H1 (cell line): ENCODE measurements at regions not wholly inside any gene's neighbourhood (a gene's known extent, or its start where the extent isn't known, plus 50 kb on each side); places are given as distances from the start of the nearest gene placed in this dataset.

ENCODE experiments used
- CTCF ChIA-PET: fragments of 300-600 bp; sonication (Branson Sonifier 250); formaldehyde crosslinking; loops from one replicate; lab custom pipeline; 2021; ENCODE audit not compliant: partially characterized antibody; lab: Charles Lee
- POLR2A ChIA-PET: fragments of 300-600 bp; sonication (Branson Sonifier 250); formaldehyde crosslinking; loops from one replicate; lab custom pipeline; 2021; ENCODE audit warnings: inconsistent platforms; ENCODE audit not compliant: partially characterized antibody; lab: Charles Lee
- DNase-seq, 2 experiments: peaks; one replicate each; pipeline versions ENCODE4 v3.0.0 to v3.0.0-alpha.2; 2010 to 2022; ENCODE audit warnings: low spot score in 2 of 2, low read depth in 1 of 2, mixed read lengths in 1 of 2
- FAIRE-seq: peaks from 2 replicates; lab custom pipeline; 2011; peaks lifted over from hg19 to GRCh38; lab: Jason Lieb, UNC
- H2AFZ ChIP-seq: 2 replicates; pipeline ENCODE4 v1.8.1; 2012; ENCODE audit warnings: low read length, inconsistent platforms
- H2AK5ac ChIP-seq: 2 replicates; pipeline ENCODE4 v1.6.1; 2013; ENCODE audit warnings: low read depth, low read length
- H2BK120ac ChIP-seq: replicated peaks from 2 replicates; pipeline ENCODE3; 2013; ENCODE audit warnings: low read depth, low read length, inconsistent platforms
- H2BK12ac ChIP-seq: 2 replicates; pipeline ENCODE4 v1.6.1; 2013; ENCODE audit warnings: low read depth, low read length
- H2BK15ac ChIP-seq: 2 replicates; pipeline ENCODE4 v1.6.1; 2013; ENCODE audit warnings: low read length
- H2BK20ac ChIP-seq: 2 replicates; pipeline ENCODE4 v1.6.1; 2013; ENCODE audit warnings: low read length
- H2BK5ac ChIP-seq: 2 replicates; pipeline ENCODE4 v1.6.1; 2013; ENCODE audit warnings: low read depth, low read length
- H3K14ac ChIP-seq: 2 replicates; pipeline ENCODE4 v1.6.1; 2013; ENCODE audit warnings: inconsistent platforms; ENCODE audit not compliant: insufficient read length
- H3K18ac ChIP-seq: 2 replicates; pipeline ENCODE4 v1.6.1; 2013; ENCODE audit warnings: low read length; ENCODE audit errors: extremely low read depth
- H3K23ac ChIP-seq: 2 replicates; pipeline ENCODE4 v1.6.1; 2013; ENCODE audit warnings: inconsistent platforms; ENCODE audit not compliant: insufficient read length
- H3K23me2 ChIP-seq: 2 replicates; pipeline ENCODE4 v1.6.1; 2013; ENCODE audit warnings: low read depth, low read length
- H3K27ac ChIP-seq: 2 replicates; pipeline ENCODE4 v1.6.1; 2011; ENCODE audit warnings: low read depth, low read length, inconsistent platforms
- H3K27me3 ChIP-seq, 4 experiments: replicated peaks in 1 of 4; 1 replicate in 1 of 4; 2 replicates in 3 of 4; pipeline versions ENCODE4 v1.6.1 to v1.8.1; 2011 to 2013; ENCODE audit warnings: low read length in 3 of 4, mild to moderate bottlenecking in 3 of 4, inconsistent platforms in 2 of 4, mixed read lengths in 2 of 4, moderate library complexity in 1 of 4; ENCODE audit not compliant: control insufficient read depth in 3 of 4, insufficient read depth in 3 of 4; ENCODE audit errors: extremely low read depth in 1 of 4
- H3K36me3 ChIP-seq, 4 experiments: 2 replicates each; pipeline versions ENCODE4 v1.6.1 to v1.8.1; 2011 to 2013; ENCODE audit warnings: mild to moderate bottlenecking in 4 of 4, low read length in 3 of 4, moderate library complexity in 2 of 4, control low read depth in 1 of 4, inconsistent platforms in 1 of 4; ENCODE audit not compliant: insufficient read depth in 4 of 4, control insufficient read depth in 2 of 4
- H3K4ac ChIP-seq: replicated peaks from 2 replicates; pipeline ENCODE3; 2013; ENCODE audit warnings: low read length, low read depth, mixed read lengths, inconsistent platforms; ENCODE audit not compliant: insufficient read length
- H3K4me1 ChIP-seq, 4 experiments: replicated peaks in 1 of 4; 1 replicate in 1 of 4; 2 replicates in 3 of 4; pipeline versions ENCODE4 v1.6.1 to v1.8.1; 2011 to 2013; ENCODE audit warnings: low read length in 3 of 4, inconsistent platforms in 2 of 4, mixed read lengths in 1 of 4; ENCODE audit not compliant: insufficient read depth in 4 of 4, control insufficient read depth in 3 of 4
- H3K4me2 ChIP-seq, 2 experiments: 2 replicates each; pipeline versions ENCODE4 v1.6.1 to v1.8.1; 2011 to 2013; ENCODE audit warnings: low read depth in 2 of 2, low read length in 2 of 2, control low read depth in 1 of 2, inconsistent platforms in 1 of 2, mild to moderate bottlenecking in 1 of 2; ENCODE audit not compliant: insufficient read depth in 1 of 2
- H3K4me3 ChIP-seq, 4 experiments: fragments of 200-600, 300-600 bp in 1 of 4; sonication (generic), shearing (Covaris generic), sonication (Bioruptor Twin) in 1 of 4; 2 replicates each; pipeline versions ENCODE4 v1.5.1 to v1.8.1; 2011 to 2016; ENCODE audit warnings: low read length in 4 of 4, low read depth in 3 of 4, control low read depth in 2 of 4, inconsistent platforms in 2 of 4, mild to moderate bottlenecking in 2 of 4, mixed read lengths in 1 of 4, moderate library complexity in 1 of 4; ENCODE audit not compliant: insufficient read depth in 2 of 4; ENCODE audit errors: extremely low read depth in 1 of 4
- H3K56ac ChIP-seq: replicated peaks from 2 replicates; pipeline ENCODE3; 2013; ENCODE audit warnings: low read depth, mild to moderate bottlenecking, mixed read lengths, low read length, inconsistent platforms; ENCODE audit not compliant: insufficient read length
- H3K79me1 ChIP-seq: 2 replicates; pipeline ENCODE4 v1.6.1; 2013; ENCODE audit warnings: low read depth, low read length, control low read depth
- H3K79me2 ChIP-seq, 2 experiments: 2 replicates each; pipeline versions ENCODE4 v1.6.1 to v1.8.1; 2012 to 2013; ENCODE audit warnings: low read length in 2 of 2, mild to moderate bottlenecking in 2 of 2, inconsistent platforms in 1 of 2; ENCODE audit not compliant: insufficient read depth in 2 of 2, control insufficient read depth in 1 of 2
- H3K9ac ChIP-seq, 4 experiments: replicated peaks in 1 of 4; 1 replicate in 1 of 4; 2 replicates in 3 of 4; pipeline versions ENCODE4 v1.6.1 to v1.8.1; 2011 to 2013; ENCODE audit warnings: low read depth in 3 of 4, low read length in 3 of 4, control low read depth in 2 of 4, mild to moderate bottlenecking in 2 of 4, moderate library complexity in 2 of 4, inconsistent platforms in 1 of 4; ENCODE audit errors: extremely low read depth in 1 of 4
- H3K9me3 ChIP-seq, 2 experiments: 2 replicates each; pipeline versions ENCODE4 v1.6.1 to v1.8.1; 2012 to 2013; ENCODE audit warnings: mild to moderate bottlenecking in 2 of 2, moderate library complexity in 2 of 2, control low read depth in 1 of 2, inconsistent platforms in 1 of 2, low read depth in 1 of 2, low read length in 1 of 2, mixed read lengths in 1 of 2; ENCODE audit not compliant: insufficient read depth in 2 of 2
- H4K20me1 ChIP-seq, 2 experiments: replicated peaks in 1 of 2; 2 replicates each; pipeline versions ENCODE3 to v1.8.1; 2011 to 2013; ENCODE audit warnings: inconsistent platforms in 2 of 2, low read length in 2 of 2, mild to moderate bottlenecking in 1 of 2; ENCODE audit not compliant: insufficient read depth in 2 of 2, control insufficient read depth in 1 of 2
- H4K5ac ChIP-seq: 2 replicates; pipeline ENCODE4 v1.6.1; 2013; ENCODE audit warnings: low read length, low read depth, mixed read lengths, inconsistent platforms; ENCODE audit not compliant: insufficient read length
- H4K8ac ChIP-seq: 2 replicates; pipeline ENCODE4 v1.8.0; 2013; ENCODE audit warnings: mild to moderate bottlenecking, moderate library complexity, low read length, inconsistent platforms; ENCODE audit not compliant: insufficient read depth; ENCODE audit errors: extremely low read depth
- H4K91ac ChIP-seq: replicated peaks from 2 replicates; pipeline ENCODE3; 2013; ENCODE audit warnings: low read length, mixed read lengths, inconsistent platforms; ENCODE audit not compliant: insufficient read length
- MAFK ChIP-seq: IDR thresholded peaks from 2 replicates; pipeline ENCODE4 v1.6.1; 2012; ENCODE audit warnings: low read depth, mild to moderate bottlenecking, improper control_type of control experiment, low read length
- RBBP5 ChIP-seq: IDR thresholded peaks from 2 replicates; pipeline ENCODE4 v1.7.1; 2012; ENCODE audit warnings: low read depth, mild to moderate bottlenecking, inconsistent platforms, low read length, moderate library complexity, borderline replicate concordance
- RFX5 ChIP-seq: IDR thresholded peaks from 2 replicates; pipeline ENCODE4 v1.6.1; 2011; ENCODE audit warnings: low read depth, low read length, improper control_type of control experiment, borderline replicate concordance
- WGBS, 2 experiments: shearing (Covaris generic) in 1 of 2; methylation state at CpG; one replicate each; pipeline versions ENCODE4 v1.1.6 to v1.1.7; 2013 to 2015; ENCODE audit warnings: low lambda C conversion rate in 2 of 2, mixed read lengths in 2 of 2, inconsistent platforms in 1 of 2, low coverage in 1 of 2, missing lambda C conversion rate in 1 of 2; ENCODE audit not compliant: insufficient replicate concordance in 2 of 2, insufficient coverage in 1 of 2, insufficient read length in 1 of 2; ENCODE audit errors: extremely low coverage in 1 of 2, missing lambda C conversion rate in 1 of 2; 5-methylcytosine and 5-hydroxymethylcytosine counted together

- no peak overlapping the region for H3K4ac ChIP-seq
- no peak overlapping the region for H2BK12ac ChIP-seq
- no peaks in the 10 kb centered on the region for H4K20me1 ChIP-seq
- H3K14ac ChIP-seq, result no peak overlapping the region
- 0 out of 2 replicates have a peak overlapping the region, but pooled peaks have one; percentile 16 for H2BK5ac ChIP-seq
- H3K4me2 ChIP-seq, result no peak overlapping the region
- CTCF ChIA-PET, result no interaction called here
- H3K27ac ChIP-seq, result no peak overlapping the region
- no peak overlapping the region for H3K23ac ChIP-seq
- WGBS, 2 experiments, result 90% methylated on average over 5 of the region's 5 CpGs; no CpG with 5 or more reads in 1 of the 2 experiments
- H3K23me2 ChIP-seq, result no peaks in the 10 kb centered on the region
- no peak overlapping the region for H4K91ac ChIP-seq
- no peak overlapping the region for H2AK5ac ChIP-seq
- H3K56ac ChIP-seq, result no peak overlapping the region
- no peaks in the 10 kb centered on the region; a peak in 1 of 8 replicates for H3K36me3 ChIP-seq
- POLR2A ChIA-PET, result no interaction called here
- no peaks in the 10 kb centered on the region for H3K4me1 ChIP-seq
- no peak overlapping the region for H2BK120ac ChIP-seq
- no peak for TF ChIP-seq RFX5
- TF ChIP-seq MAFK, result no peak
- no peak for TF ChIP-seq RBBP5
- H3K27me3 ChIP-seq, result no peaks in the 10 kb centered on the region
- no peak overlapping the region for H3K4me3 ChIP-seq
- peak overlapping the region; percentile 36; the same call in 1 of the 2 replicates for H2BK15ac ChIP-seq
- H4K8ac ChIP-seq, result no peak overlapping the region; the same call in 1 of the 2 replicates
- H3K79me1 ChIP-seq, result no peaks in the 10 kb centered on the region
- no peaks in the 10 kb centered on the region for H3K79me2 ChIP-seq
- H3K9me3 ChIP-seq, result peaks cover 17% of the 10 kb centered on the region in 2 experiments; a peak in 3 of 4 replicates
- DNase-seq (no peak), FAIRE-seq (no peak)
- H3K18ac ChIP-seq, result no peak overlapping the region
- H2BK20ac ChIP-seq, result no peak overlapping the region
- no peak overlapping the region; the same call in 1 of the 2 replicates for H2AFZ ChIP-seq
- no peak overlapping the region; a peak in 1 of 7 replicates for H3K9ac ChIP-seq
- H4K5ac ChIP-seq, result no peak overlapping the region
Observed at GRCh38 chr10:6840201-6840691, 260.2 kb upstream of the PRKCQ start.
